ENCODE measurements at regions not wholly inside any gene's neighbourhood (a gene's known extent, or its start where the extent isn't known, plus 50 kb on each side); places are given as distances from the start of the nearest gene placed in this dataset.
"Not testable (repeated sequence)": the region's sequence is repeated elsewhere in the genome, so short reads cannot be mapped to it uniquely, and the experiment has no call there.

GRCh38 chr2:242009846-242010245, 140.3 kb downstream of the RTP5 start:
- TF ChIP-seq, protein P1, sequence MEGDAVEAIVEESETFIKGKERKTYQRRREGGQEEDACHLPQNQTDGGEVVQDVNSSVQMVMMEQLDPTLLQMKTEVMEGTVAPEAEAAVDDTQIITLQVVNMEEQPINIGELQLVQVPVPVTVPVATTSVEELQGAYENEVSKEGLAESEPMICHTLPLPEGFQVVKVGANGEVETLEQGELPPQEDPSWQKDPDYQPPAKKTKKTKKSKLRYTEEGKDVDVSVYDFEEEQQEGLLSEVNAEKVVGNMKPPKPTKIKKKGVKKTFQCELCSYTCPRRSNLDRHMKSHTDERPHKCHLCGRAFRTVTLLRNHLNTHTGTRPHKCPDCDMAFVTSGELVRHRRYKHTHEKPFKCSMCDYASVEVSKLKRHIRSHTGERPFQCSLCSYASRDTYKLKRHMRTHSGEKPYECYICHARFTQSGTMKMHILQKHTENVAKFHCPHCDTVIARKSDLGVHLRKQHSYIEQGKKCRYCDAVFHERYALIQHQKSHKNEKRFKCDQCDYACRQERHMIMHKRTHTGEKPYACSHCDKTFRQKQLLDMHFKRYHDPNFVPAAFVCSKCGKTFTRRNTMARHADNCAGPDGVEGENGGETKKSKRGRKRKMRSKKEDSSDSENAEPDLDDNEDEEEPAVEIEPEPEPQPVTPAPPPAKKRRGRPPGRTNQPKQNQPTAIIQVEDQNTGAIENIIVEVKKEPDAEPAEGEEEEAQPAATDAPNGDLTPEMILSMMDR (IDR thresholded peaks at IDR 0.05): not testable (repeated sequence)
- TF ChIP-seq POLR2AphosphoS5 (IDR thresholded peaks at IDR 0.05): not testable (repeated sequence)
